Stomach (tissue), 8 donors: ENCODE measurements at regions not wholly inside any gene's neighbourhood (a gene's known extent, or its start where the extent isn't known, plus 50 kb on each side); places are given as distances from the start of the nearest gene placed in this dataset.
A peak's percentile ranks its signal among the peaks of the same experiment; 100 is the strongest.
"Not testable (repeated sequence)": the region's sequence is repeated elsewhere in the genome, so short reads cannot be mapped to it uniquely, and the experiment has no call there.

ENCODE experiments used
- DNase-seq, 2 donors: peaks; one replicate each; pipeline versions ENCODE4 v3.0.0 to v3.0.0-alpha.2; 2013 to 2019
- H3K27ac ChIP-seq, 5 donors: fragments of 200-600 bp in 4 of 5; sonication (generic) in 4 of 5; one replicate each; pipeline ENCODE4 v1.5.1; 2013 to 2019; ENCODE audit warnings: mild to moderate bottlenecking in 1 of 5, moderate library complexity in 1 of 5
- H3K27me3 ChIP-seq, 3 donors: fragments of 200-600 bp; sonication (generic); one replicate each; pipeline ENCODE4 v1.5.1; 2017 to 2019; ENCODE audit warnings: mixed run types in 1 of 3
- H3K36me3 ChIP-seq, 4 donors: fragments of 200-600 bp; sonication (generic); 1 replicate in 3 of 4; 2 replicates in 1 of 4; pipeline ENCODE4 v1.5.1; 2016 to 2019
- H3K4me1 ChIP-seq, 4 donors: fragments of 200-600 bp; sonication (generic); one replicate each; pipeline ENCODE4 v1.5.1; 2016 to 2019
- H3K4me3 ChIP-seq, 4 donors: fragments of 200-600 bp; sonication (generic) in 3 of 4; one replicate each; pipeline ENCODE4 v1.5.1; 2016 to 2019; ENCODE audit warnings: mild to moderate bottlenecking in 1 of 4
- H3K9me3 ChIP-seq, 4 donors: fragments of 200-600 bp; sonication (generic); one replicate each; pipeline ENCODE4 v1.5.1; 2016 to 2019
- CTCF ChIP-seq, 7 experiments: fragments of 450-650 bp in 4 of 7; fragments of 200-600 bp in 3 of 7; sonication (generic) in 3 of 7; IDR thresholded peaks; one replicate each; pipeline ENCODE4 v1.5.1; 2016 to 2019; ENCODE audit warnings: antibody characterized with exemption in 7 of 7, control low read depth in 2 of 7, mild to moderate bottlenecking in 1 of 7
- EP300 ChIP-seq: sonication (generic); formaldehyde crosslinking; IDR thresholded peaks from one replicate; pipeline ENCODE4 v1.6.1; 2017; ENCODE audit warnings: antibody characterized with exemption
- POLR2A ChIP-seq, 4 donors: fragments of 450-650 bp; IDR thresholded peaks; one replicate each; pipeline ENCODE4 v1.6.1; 2016; ENCODE audit warnings: antibody characterized with exemption in 4 of 4, control low read depth in 2 of 4, mild to moderate bottlenecking in 1 of 4, moderate library complexity in 1 of 4
- POLR2AphosphoS5 ChIP-seq, 3 donors: sonication (generic); formaldehyde crosslinking; IDR thresholded peaks; one replicate each; pipeline ENCODE4 v1.6.1; 2016; ENCODE audit warnings: antibody characterized with exemption in 3 of 3
- WGBS, 5 donors: extraction: QIAGEN DNeasy Blood & Tissue Kit in 3 of 5; methylation state at CpG; one replicate each; pipeline versions ENCODE4 v1.1.5 to v1.1.7; 2013 to 2018; 5-methylcytosine and 5-hydroxymethylcytosine counted together
- intact Hi-C: fragments of 100-400 bp; cut with DNase I; formaldehyde crosslinking; loops from one replicate; pipeline ENCODE4 v1.15.1; 2023; ENCODE audit warnings: low total_unique reads
- donor health status: healthy with polysubstance abuse.
- donor health status: Bipolar disorder and iron deficiency.
- donor health status: healthy.

GRCh38 chr11:56845121-56845732 is 96.7 kb upstream of the OR9G4 start:
- WGBS, 5 donors, result 89 to 96% (median 93%) methylated on average over 10 to 20 of the region's 20 CpGs
- DNase-seq, result no peak

GRCh38 chr11:56843816-56844215 is 95.3 kb upstream of the OR9G4 start:
- WGBS, 5 donors, result 62 to 73% (median 69%) methylated on average over 2 of the region's 2 CpGs
- TF ChIP-seq EP300 (no peak), CTCF (IDR thresholded peaks at IDR 0.05) (no peak)

More at GRCh38 chr11:56845121-56845732, 96.7 kb upstream of the OR9G4 start:
- Histone ChIP-seq H3K27ac (no peak overlapping the region), H3K36me3 (no peaks in the 10 kb centered on the region), H3K4me1 (peaks cover 0 to 8% (median 6%) of the 10 kb centered on the region in 4 donors), H3K4me3 (no peak overlapping the region), H3K27me3 (no peaks in the 10 kb centered on the region), H3K9me3 (no peaks in the 10 kb centered on the region)
- intact Hi-C loops, result no loop called here
- TF ChIP-seq CTCF (IDR thresholded peaks at IDR 0.05), result no peak
- TF ChIP-seq POLR2AphosphoS5 (IDR thresholded peaks at IDR 0.05), result no peak
- TF ChIP-seq POLR2A (IDR thresholded peaks at IDR 0.05), result no peak
- no peak for TF ChIP-seq EP300

DNA sequence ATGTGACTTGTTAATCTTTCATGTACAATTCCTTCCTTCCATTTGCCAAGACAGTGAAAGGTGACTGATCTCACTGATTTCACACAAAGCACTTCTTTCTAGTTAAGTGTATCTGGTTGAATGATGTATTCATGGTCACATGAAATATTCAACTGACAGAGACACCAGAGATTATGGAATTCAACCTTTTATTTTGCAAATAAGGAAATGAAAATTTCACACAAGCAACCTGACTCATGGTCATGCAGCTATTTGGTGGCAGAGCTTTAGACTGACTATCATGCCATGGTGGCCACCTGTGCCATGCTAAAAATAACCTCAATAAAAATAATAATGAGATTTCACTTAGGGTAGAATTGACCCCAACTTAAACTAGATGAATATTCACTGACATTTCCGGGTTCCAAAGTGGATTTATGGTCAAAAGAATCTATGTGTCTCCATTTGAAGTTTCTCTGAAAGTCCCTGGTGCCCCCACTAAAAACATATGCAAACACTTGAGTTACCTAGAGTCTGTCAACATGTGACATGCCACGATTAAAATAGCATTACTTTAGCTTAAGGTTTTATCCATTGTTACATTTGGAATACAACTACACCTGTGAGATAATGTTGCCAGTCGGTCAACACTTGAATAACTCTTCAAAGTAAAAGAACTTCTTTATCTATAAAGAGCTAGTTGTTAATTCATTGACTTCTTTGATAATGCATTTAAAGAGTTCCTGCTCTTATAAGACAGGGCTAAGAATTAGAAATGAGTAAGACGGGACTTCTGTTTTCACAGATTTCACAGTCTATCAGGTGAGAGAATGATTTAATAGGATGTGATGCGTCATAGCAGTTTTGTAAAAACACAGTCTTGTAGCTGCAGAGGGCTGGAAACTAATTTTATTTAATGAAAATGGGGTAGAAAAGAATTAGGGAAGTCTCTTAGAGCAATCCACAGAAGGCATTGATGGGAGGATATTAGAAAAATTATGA is 94.6 kb upstream of the OR9G4 start:
- H3K4me1 ChIP-seq, result peaks cover 0 to 8% (median 6%) of the 10 kb centered on the region in 4 donors
- no peaks in the 10 kb centered on the region for H3K27me3 ChIP-seq
- H3K4me3 ChIP-seq, result no peak overlapping the region
- TF ChIP-seq CTCF (IDR thresholded peaks at IDR 0.05) (no peak), POLR2AphosphoS5 (IDR thresholded peaks at IDR 0.05) (no peak), POLR2A (IDR thresholded peaks at IDR 0.05) (no peak), EP300 (no peak)
- H3K27ac ChIP-seq, result peak overlapping the region in 1 of 5 donors; percentile 10
- DNase-seq, result peak in 1 of 2 donors; percentile 21
- H3K36me3 ChIP-seq, result no peaks in the 10 kb centered on the region
- WGBS, 5 donors, result 32 to 54% (median 40%) methylated on average over 5 of the region's 5 CpGs
- no peaks in the 10 kb centered on the region for H3K9me3 ChIP-seq
- intact Hi-C loops, result loop anchor here (5.0 kb wide), 1 partner anchor 404 kb away; no protein-coding TSS in a partner anchor

More at GRCh38 chr11:56843816-56844215, 95.3 kb upstream of the OR9G4 start:
- H3K27ac ChIP-seq, result no peak overlapping the region
- H3K27me3 ChIP-seq, result no peaks in the 10 kb centered on the region
- DNase-seq, result no peak
- no peaks in the 10 kb centered on the region for H3K9me3 ChIP-seq
- H3K4me1 ChIP-seq, result peaks cover 0 to 8% (median 6%) of the 10 kb centered on the region in 4 donors
- H3K36me3 ChIP-seq, result no peaks in the 10 kb centered on the region
- intact Hi-C loops, result loop anchor here (5.0 kb wide), 1 partner anchor 403 kb away; no protein-coding TSS in a partner anchor
- no peak overlapping the region for H3K4me3 ChIP-seq

- Histone ChIP-seq H3K27me3 (no peaks in the 10 kb centered on the region), H3K4me1 (peaks cover 0 to 8% (median 6%) of the 10 kb centered on the region in 4 donors), H3K9me3 (no peaks in the 10 kb centered on the region), H3K36me3 (no peaks in the 10 kb centered on the region), H3K27ac (no peak overlapping the region), H3K4me3 (no peak overlapping the region)
- DNase-seq, result peak; percentile 58 to 89
- TF ChIP-seq CTCF (IDR thresholded peaks at IDR 0.05) (peak in 5 of 7 experiments; percentile 56 to 72 (median 68)), POLR2AphosphoS5 (IDR thresholded peaks at IDR 0.05) (peak in 1 of 3 donors; percentile 34), EP300 (no peak)
- WGBS, 5 donors, result 14 to 19% (median 15%) methylated on average over 8 of the region's 8 CpGs
- intact Hi-C loops, result loop anchor here (5.0 kb wide), 1 partner anchor 406 kb away; no protein-coding TSS in a partner anchor
Observed at GRCh38 chr11:56841210-56841810, 92.8 kb upstream of the OR9G4 start.

DNA sequence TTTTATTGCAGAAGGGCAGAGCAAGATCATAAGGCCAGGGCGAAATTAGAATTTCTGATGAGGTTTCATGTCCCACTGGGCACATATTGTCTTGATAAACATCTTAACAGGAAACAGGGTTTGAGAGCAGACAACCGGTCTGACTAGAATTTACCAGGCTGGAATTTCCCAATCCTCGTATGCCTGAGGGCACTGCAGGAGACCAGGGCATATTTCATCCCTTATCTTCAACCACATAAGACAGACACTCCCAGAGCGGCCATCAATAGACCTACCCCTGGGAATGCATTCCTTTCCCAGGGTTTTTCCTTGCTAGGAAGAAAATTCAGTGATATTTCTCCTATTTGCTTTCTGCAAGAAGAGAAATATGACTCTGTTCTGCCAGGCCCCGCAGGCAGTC is 78.9 kb upstream of the OR9G4 start:
- intact Hi-C loops, DNase-seq: not testable (repeated sequence)
- 62 to 88% (median 82%) methylated on average over 5 of the region's 5 CpGs for WGBS, 5 donors

More for the DNA sequence above, 78.9 kb upstream of the OR9G4 start:
- not testable (repeated sequence) for H3K4me3 ChIP-seq, H3K27me3 ChIP-seq, H3K36me3 ChIP-seq, H3K27ac ChIP-seq, H3K4me1 ChIP-seq
- H3K9me3 ChIP-seq, result peaks cover 0 to 22% (median 12%) of the 10 kb centered on the region in 4 donors
